NCI-H524 treated with DMSO at 0.1 percent for 48 hours (cell line): ENCODE measurements at regions not wholly inside any gene's neighbourhood (a gene's known extent, or its start where the extent isn't known, plus 50 kb on each side); places are given as distances from the start of the nearest gene placed in this dataset.
"Not testable (repeated sequence)": the region's sequence is repeated elsewhere in the genome, so short reads cannot be mapped to it uniquely, and the experiment has no call there.

ENCODE experiments used
- DNase-seq: peaks from one replicate; lab custom pipeline; 2025; lab: John Stamatoyannopoulos, UW

DNA sequence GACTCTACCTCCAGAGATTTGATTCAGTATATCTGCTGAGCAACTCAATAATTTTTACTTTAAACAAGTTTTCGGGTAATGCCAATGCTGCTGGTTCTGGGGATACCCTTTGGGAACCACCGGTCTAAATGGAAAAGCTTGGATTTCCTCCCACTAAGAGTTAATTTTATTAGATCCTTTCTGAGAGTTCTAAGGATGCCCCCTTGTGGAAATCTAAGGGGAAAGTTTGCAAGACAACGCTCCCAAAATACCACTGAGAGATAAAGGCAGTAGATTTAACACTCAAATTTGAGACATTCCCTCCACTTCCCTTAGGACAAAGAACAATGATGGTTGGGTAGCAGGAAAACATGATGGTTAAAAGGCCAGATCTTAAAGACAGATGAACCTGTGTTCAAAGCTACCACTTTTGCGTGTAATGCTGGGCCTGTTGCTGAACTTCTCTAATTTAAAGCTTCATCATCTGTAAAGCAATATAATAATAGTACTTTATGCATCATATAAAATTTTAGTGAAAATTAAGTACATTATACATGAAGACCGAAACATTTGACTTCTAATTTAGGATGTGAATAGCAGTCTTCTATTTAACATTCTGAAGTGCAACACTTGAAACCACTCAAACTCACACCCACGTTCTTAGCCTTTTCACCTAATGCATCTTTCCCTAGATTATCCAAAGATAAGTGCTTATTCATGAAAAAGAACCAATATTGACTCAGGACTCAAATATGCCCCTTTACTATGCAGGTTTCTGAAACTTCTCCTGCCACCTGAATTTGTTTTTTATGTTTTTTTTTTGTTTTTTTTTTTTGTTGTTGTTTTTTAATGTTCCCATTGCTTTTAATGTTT is 110.1 kb upstream of the LUZP2 start:
- no peak for DNase-seq

DNA sequence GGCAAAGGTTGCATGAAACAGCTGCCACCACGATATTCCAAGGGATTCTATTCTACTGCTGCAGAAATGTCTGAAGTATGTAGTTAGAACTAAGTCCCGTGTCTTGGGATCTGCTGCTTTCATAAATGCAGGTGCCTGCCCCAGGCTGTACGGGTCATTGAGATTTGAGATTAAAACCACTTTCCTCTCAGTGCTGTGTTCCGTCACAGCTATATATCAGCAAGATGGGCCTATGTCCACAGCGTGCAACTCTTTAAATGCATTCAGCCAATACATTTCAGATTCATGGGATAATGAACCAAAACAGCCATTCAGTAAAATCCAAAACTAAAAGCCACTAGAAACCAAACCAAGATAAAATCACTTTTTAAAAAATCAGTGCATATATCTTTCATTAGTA is 107.3 kb upstream of the LUZP2 start:
- no peak for DNase-seq

DNA sequence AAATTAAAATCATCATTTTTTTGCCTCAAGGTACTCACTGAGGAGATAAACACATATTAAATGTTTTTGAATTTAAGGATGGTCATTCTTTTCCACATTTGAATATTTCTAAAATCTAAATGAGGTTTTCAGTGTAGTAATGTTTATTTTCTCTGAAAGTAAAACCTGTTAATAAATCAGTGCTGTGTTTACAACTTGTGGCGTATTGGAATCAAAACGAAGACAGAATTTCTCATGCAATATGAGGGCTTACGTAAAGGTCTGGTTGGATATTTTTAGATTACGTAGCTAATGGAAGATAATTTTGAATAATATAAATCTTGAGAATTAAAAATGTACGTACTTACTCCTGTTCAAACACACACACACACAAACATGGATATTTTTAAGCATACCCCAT is 106.8 kb upstream of the LUZP2 start:
- no peak for DNase-seq

DNA sequence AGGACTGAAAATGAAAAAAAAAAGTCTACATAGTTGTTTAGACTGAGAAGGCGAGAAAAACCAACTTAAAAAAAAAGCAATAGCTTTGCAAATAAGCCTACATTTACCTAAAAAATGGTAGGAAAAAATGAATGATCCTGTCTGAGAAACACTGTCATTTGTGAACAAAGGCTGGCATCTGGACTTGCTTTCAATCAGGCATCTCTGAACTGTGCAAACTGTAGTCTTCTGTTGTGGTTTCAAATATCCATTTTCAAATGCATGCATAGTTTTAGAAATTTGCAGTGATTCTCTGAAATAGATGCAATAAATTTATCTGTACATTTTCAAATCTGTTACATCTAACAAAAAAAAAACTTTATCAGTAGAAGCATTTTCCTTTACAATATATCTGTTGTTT is 106.1 kb upstream of the LUZP2 start:
- no peak for DNase-seq

DNA sequence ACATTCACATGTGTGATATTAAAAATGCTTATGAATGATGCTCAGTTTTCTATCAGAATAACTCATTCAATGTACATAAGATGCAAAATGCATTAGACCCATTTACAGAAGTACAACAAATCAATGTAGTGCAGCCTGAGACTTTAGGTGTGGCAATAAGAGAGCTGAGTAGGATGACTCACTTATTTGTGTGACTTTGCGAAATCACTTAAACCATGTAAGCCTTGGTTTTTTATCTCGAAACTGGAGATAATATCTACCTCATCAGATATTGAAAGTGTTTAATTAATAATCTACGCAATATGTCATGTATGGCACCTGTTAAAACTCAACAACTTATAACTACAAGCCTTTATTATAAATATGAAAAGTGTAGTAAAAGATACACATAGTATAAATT is 105.7 kb upstream of the LUZP2 start:
- DNase-seq: no peak

DNA sequence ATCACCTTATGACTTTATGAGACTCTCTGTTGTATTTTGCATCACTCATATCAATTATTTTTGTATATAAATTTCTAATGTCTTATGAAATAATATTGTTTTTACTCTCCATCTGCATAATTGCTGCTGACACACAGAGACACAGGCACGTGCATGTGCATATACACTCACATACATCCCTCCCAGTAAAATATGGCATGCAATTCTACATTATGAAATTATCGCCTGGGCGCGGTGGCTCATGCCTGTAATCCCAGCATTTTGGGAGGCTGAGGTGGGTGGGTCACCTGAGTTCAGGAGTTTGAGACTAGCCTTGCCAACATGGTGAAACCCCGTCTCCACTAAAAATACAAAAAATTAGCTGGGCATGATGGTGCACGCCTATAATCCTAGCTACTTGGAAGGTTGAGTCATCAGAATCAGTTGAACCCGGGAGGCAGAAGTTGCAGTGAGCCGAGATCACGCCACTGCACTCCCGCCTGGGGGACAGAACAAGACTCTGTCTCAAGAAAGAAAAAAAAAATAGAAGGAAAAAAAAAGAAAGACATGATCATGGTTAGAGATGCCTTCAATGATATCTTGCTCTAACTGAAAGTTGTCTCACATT is 96.7 kb upstream of the LUZP2 start:
- DNase-seq: no peak

DNA sequence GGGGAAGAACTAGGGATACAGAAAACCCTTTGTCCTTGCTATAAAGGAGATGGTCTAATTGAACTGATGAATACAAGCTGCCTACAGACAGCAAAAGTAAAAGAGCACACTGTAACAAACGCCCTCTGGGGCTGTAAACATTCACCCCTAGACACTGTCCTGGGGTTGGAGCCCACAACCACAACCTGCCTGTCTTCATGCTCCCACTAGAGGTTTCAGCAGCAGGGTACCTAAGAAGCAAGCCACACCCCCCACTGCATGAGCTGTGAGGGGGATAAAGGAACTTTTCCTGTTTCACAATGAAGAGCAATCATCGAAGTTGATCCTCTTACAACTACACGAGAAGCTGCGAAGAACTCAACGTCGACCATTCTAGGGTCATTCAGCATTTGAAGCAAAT is 90.5 kb upstream of the LUZP2 start:
- no peak for DNase-seq

DNA sequence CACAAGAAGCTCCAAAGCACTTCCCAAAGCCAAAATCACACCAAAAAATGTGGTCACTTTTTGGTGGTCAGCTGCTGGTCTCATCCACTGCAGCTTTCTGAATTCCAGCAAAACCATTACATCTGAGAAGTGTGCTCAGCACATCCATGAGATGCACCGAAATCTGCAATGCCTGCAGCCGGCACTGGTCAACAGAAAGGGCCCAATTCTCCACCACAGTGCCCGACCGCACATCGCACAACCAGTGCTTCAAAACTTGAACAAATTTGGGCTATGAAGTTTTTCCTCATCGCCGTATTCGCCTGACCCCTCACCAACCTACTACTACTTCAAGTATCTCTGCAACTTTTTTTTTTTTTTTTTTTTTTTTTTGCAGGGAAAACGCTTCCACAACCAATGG is 89.9 kb upstream of the LUZP2 start:
- DNase-seq: no peak

DNA sequence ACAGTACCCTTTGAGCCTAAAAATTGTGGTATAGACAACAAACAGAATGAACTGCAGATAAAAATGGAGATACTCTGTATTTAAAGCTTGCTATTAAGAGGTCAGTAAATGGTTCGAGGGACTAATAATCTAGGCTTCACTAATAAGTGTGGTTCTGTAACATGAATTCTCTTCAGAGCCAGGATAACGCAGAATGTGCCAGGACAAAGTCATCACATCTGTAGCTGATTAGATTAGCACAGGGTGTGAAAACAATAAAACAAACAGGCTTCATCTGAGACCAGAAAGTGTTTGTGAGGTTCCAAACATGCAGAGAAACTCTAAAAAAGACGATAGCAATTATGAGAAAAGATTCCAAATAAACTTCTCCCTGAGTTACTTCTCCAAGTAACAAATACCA is 89.1 kb upstream of the LUZP2 start:
- DNase-seq: no peak

DNA sequence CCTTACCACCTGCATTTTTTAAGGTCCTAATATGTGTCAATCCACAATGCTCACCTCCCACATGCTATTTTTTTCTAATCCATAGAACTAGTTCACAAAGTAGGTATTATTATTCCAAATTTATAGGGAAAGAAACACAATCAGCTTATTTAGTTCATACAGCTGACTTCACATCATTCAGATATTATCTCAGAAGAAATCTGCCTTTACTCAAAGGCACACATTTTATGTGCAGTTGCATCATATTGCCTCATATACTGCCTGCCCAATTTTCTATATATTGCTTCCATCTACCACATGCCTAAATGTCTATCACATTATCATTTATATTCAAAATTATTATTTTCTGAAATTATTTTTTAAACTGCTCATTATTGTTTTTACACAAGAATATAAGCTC is 88.7 kb upstream of the LUZP2 start:
- DNase-seq: no peak

DNA sequence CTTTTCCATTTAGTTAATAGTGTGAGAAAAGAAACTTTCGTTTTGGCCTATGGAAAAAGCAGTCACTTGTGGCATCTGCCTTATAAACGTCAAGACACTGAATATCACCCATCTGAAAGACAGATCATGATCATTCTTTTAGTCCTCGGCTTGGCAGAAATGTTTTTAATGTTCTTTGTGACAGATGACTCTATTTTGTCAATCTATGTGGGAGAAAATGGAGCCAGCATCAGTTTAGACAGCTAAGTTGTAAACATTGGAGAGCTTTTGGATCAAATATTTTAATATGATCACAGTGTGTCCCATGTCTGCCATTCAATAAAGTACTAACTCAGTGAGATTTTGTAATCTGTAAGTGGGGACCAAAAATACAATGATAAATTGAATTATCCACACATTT is 85.1 kb upstream of the LUZP2 start:
- no peak for DNase-seq

DNA sequence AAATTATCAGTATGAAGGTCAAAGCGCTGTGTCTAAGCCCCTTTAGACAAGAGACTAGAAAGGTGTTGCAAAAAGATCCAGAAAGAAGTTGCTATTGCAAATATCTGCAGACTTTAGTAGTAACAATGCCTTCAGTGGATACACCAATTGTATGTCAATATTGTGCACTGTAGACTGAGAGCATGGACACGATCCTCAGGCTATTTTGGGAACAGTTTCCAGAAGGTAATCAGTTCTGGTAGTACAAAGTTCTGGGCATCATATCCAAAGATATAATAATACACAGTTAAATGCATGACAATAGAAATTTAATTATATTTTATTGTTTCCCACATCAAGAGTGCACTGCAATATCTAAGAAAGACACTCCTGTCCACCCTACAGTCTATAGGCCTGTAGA is 84.1 kb upstream of the LUZP2 start:
- no peak for DNase-seq

DNA sequence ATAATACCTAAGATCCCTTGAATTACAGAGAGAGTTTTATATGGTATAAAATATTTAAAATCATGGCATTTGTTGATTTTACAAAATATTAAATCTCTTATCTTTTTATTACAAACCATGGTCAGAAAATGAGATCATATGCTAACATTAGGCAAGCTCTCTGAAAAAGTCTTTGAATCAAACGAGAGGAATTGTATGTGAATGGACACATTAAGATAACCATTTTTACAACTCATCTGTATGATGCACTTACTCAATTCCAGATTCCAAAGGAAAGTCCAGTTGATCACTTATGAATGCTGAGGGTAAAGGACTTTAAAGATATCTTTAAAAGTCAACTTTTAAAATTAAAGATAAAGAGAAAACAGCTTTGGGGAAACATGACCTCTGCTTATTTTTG is 83.5 kb upstream of the LUZP2 start:
- DNase-seq: no peak

DNA sequence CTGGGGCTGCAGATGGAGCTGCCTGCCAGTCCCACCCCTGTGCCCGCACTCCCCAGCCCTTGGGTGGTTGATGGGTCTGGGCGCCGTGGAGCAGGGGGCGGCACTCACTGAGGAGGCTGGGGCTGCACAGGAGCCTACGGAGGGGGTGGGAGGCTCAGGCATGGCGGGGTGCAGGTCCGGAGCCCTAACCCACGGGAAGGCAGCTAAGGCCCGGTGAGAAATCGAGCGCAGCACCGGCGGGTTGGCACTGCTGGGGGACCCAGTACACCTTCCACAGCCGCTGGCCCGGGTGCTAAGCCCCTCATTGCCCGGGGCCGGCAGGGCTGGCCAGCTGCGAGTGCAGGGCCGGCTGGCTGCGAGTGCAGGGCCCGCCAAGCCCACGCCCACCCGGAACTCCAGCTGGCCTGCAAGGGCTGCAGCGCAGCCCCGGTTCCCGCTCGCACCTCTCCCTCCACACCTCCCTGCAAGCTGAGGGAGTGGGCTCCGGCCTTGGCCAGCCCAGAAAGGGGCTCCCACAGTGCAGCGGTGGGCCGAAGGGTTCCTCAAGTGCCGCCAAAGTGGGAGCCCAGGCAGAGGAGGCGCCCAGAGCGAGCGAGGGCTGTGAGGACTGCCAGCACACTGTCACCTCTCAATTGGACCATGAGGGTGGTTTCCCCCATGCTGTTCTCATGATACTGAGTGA is 80.8 kb upstream of the LUZP2 start:
- not testable (repeated sequence) for DNase-seq

DNA sequence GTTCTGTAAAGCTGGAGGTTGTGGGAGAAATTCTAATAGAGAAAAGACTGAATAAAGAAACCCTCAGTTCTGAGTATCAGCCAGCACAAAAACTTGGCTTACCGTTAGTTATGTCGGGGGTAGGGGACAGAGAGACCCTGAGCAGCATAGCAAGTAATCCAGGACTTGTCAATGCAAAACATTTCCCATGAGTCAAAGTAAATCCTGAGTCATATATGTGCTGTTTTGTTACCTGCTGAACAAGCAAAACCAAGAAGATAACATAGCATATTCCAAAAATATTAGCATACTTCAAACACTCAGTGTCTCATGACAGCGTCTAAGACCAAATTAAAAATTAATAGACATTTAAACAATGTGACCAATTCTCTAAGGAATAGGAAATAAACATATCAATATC is 75.1 kb upstream of the LUZP2 start:
- DNase-seq: no peak

DNA sequence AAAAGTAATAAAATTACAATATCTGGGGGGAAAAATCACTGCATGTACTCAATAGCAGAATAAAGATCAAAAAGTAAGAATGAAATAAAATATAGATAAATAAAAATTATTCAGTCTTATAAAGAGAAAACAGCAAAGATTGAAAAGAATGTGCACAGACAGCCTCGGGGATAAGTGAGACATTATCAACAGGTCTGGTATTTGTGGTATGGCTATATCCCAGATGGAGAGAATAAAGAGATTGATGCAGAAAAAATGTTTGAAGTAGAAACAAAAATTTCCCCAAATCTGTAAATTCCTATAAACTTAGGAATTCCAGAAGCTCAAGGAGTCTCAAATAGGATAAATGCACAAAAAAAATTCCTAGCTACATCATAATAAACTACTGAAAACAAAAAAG is 74.5 kb upstream of the LUZP2 start:
- no peak for DNase-seq

DNA sequence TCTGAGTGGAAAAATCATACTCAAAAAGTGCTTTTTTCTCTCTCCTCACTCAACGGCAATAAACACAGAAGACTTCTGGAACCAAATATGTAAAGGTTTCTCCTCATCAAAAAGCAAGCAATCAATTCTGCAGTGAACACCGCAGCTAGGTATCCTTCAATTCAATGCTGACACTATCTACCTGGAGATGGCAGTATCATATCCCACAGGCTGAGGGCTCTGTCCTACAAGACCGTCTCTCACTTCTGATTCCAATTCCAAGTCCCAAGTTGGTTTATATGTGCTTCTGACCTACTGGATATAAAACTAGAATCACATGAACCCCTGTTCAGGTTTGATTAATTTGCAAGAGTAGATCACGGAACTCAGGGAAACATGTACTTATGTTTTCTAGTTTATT is 59.7 kb upstream of the LUZP2 start:
- no peak for DNase-seq
